AG04450 (cell line): ENCODE measurements at regions not wholly inside any gene's neighbourhood (a gene's known extent, or its start where the extent isn't known, plus 50 kb on each side); places are given as distances from the start of the nearest gene placed in this dataset.

Source experiments
- CTCF ChIA-PET: fragments of 300-600, 350-600 bp; formaldehyde crosslinking; extraction: SDS; loops from one replicate; lab custom pipeline; 2022; ENCODE audit warnings: antibody characterized with exemption, inconsistent platforms; lab: Charles Lee
- POLR2A ChIA-PET: fragments of 350-600 bp; formaldehyde crosslinking; extraction: SDS; loops from one replicate; lab custom pipeline; 2021; ENCODE audit warnings: antibody characterized with exemption, inconsistent platforms; lab: Yijun Ruan, JAX
- DNase-seq: peaks from one replicate; pipeline ENCODE4 v3.0.0-alpha.2; 2011; ENCODE audit warnings: low read depth, low spot score
- H3K27ac ChIP-seq: one replicate; pipeline ENCODE4 v1.5.1; 2012; ENCODE audit warnings: low read depth, low read length, control low read depth
- H3K27me3 ChIP-seq: one replicate; pipeline ENCODE4 v1.6.0; 2012; ENCODE audit warnings: low read length; ENCODE audit not compliant: control insufficient read depth, insufficient read depth
- H3K4me3 ChIP-seq: 2 replicates; pipeline ENCODE4 v1.5.1; 2011; ENCODE audit warnings: mild to moderate bottlenecking, low read depth, low read length, control low read depth
- H3K9me3 ChIP-seq: 2 replicates; pipeline ENCODE4 v1.5.1; 2012; ENCODE audit warnings: low read length; ENCODE audit not compliant: control insufficient read depth, insufficient read depth
- TF ChIP-seq, protein P1 (sequence below): IDR thresholded peaks from 2 replicates; pipeline ENCODE4 v1.5.1; 2011; ENCODE audit warnings: low read depth, low read length, control low read depth, inconsistent platforms

DNA sequence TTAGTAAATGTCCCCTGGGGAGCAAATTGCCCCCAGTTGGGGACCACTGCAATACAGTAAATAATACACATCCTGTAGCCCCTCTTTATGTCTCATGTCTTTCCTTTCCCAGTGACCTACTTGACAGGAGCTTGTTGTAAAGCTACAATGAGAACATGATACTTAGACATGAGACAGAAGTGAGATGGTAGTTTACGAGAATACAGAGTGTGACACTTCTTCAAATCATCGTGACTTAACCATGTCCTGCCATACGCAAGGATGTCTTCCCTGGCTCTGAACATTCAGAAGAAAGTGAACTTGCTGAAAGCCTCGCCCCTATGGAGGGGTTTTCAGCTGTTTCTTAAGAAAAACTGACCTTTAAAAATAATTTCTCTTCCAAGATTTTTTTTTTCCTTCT lies 101.0 kb upstream of the SPACA1 start:
- TF ChIP-seq, protein P1, sequence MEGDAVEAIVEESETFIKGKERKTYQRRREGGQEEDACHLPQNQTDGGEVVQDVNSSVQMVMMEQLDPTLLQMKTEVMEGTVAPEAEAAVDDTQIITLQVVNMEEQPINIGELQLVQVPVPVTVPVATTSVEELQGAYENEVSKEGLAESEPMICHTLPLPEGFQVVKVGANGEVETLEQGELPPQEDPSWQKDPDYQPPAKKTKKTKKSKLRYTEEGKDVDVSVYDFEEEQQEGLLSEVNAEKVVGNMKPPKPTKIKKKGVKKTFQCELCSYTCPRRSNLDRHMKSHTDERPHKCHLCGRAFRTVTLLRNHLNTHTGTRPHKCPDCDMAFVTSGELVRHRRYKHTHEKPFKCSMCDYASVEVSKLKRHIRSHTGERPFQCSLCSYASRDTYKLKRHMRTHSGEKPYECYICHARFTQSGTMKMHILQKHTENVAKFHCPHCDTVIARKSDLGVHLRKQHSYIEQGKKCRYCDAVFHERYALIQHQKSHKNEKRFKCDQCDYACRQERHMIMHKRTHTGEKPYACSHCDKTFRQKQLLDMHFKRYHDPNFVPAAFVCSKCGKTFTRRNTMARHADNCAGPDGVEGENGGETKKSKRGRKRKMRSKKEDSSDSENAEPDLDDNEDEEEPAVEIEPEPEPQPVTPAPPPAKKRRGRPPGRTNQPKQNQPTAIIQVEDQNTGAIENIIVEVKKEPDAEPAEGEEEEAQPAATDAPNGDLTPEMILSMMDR: no peak
- CTCF ChIA-PET: no interaction called here
- POLR2A ChIA-PET: no interaction called here
- no peak for DNase-seq
- no peak overlapping the region for H3K27ac ChIP-seq
- H3K9me3 ChIP-seq: no peaks in the 10 kb centered on the region
- peaks cover 15% of the 10 kb centered on the region for H3K27me3 ChIP-seq
- no peak overlapping the region for H3K4me3 ChIP-seq

DNA sequence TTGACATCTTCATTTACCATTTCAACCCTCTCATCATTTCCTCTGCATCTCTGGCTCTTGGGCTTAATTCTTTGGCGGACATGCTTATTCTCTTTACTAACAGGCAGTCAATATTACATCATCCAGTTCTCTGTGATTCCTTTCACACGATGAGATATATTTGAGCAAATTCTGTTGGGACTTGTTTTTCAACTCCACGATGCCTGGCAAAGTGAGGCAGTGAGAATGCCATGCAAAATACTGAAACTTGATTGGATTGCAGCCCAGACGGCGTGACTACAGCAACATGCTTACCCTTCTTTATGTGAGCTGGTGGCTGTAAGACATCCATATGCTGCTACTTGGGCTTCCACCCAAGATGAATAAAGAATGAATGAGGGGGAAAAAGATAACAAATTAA lies 101.7 kb upstream of the SPACA1 start:
- TF ChIP-seq, protein P1: no peak
- DNase-seq: no peak
- H3K27ac ChIP-seq: no peak overlapping the region
- H3K27me3 ChIP-seq: peaks cover 15% of the 10 kb centered on the region
- POLR2A ChIA-PET: no interaction called here
- H3K9me3 ChIP-seq: no peaks in the 10 kb centered on the region
- no peak overlapping the region for H3K4me3 ChIP-seq
- CTCF ChIA-PET: no interaction called here

DNA sequence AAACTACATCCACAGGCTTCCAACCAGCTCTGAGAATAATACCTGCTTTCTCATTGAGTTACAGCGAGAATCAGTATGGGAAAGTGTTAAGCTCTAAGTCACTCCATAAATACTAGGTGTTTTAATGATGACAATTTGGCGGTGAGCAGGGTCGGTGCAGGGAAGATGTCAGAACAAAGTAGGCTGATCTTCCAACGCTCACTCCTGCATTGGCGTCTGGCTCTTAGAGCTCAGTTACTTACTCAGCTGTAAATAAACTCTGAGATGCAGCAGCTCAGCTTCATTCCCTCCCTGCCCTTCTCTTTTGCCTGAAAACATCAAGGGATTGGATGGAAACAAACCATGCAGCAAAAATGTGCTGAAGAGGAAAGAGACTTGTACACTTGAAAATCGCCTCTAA lies 102.5 kb upstream of the SPACA1 start:
- H3K4me3 ChIP-seq: no peak overlapping the region
- H3K9me3 ChIP-seq: no peaks in the 10 kb centered on the region
- ChIA-PET POLR2A (no interaction called here), CTCF (interaction anchor here (1.1 to 1.7 kb wide), 5 partner anchors 14 to 879 kb away, joined by 3 to 4 read pairs (median 4); no protein-coding TSS in a partner anchor)
- no peak for DNase-seq
- peaks cover 15% of the 10 kb centered on the region for H3K27me3 ChIP-seq
- no peak overlapping the region for H3K27ac ChIP-seq
- TF ChIP-seq, protein P1: no peak

DNA sequence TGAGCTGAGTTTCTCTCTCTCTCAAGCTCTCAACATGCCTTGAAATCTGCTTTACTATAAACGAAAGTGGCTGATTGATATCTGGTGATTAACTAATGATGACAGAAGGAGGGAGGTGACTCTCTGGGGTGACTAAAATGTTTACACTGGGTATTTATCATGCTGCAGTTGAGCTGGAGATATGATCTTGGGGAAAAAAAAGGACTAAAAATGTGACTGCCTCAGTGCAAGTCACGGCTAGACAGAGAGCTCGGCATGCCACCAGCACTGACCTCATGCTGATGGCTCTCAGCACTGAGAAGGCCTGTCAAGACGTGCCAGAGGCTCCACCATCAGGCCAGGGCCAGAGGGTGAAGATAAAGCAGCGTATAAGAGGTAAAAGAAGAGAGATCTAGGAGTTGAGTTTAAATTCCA lies 103.1 kb upstream of the SPACA1 start:
- Histone ChIP-seq H3K4me3 (no peak overlapping the region), H3K27ac (no peak overlapping the region), H3K27me3 (peaks cover 15% of the 10 kb centered on the region), H3K9me3 (no peaks in the 10 kb centered on the region)
- POLR2A ChIA-PET: no interaction called here
- TF ChIP-seq, protein P1: no peak
- no peak for DNase-seq
- CTCF ChIA-PET: interaction anchor here (1.1 to 1.7 kb wide), 6 partner anchors 14 to 927 kb away, joined by 3 to 4 read pairs (median 4); no protein-coding TSS in a partner anchor

DNA sequence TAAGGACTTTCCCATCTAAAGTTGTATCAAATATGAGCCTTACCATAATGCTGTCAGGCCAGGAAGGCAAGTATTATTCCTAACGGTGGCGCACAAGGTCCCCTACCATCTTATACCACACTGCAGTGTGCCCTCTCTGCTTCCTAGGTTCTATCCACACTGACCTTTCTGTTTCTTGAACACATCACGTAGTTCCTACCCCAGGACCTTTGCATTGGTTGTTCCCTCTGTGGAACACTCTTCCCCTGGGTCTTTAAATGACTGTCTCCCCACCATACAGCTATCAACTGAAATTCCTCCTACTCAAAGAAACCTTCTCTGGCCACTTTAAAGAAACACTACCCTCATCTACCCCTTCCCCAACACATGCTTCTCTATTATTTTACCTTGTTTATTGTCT lies 104.5 kb upstream of the SPACA1 start:
- Histone ChIP-seq H3K27me3 (peaks cover 15% of the 10 kb centered on the region), H3K4me3 (no peak overlapping the region), H3K9me3 (no peaks in the 10 kb centered on the region), H3K27ac (no peak overlapping the region)
- TF ChIP-seq, protein P1: no peak
- POLR2A ChIA-PET: no interaction called here
- CTCF ChIA-PET: no interaction called here
- DNase-seq: no peak
